SK-N-SH (cell line): ENCODE measurements at regions not wholly inside any gene's neighbourhood (a gene's known extent, or its start where the extent isn't known, plus 50 kb on each side); places are given as distances from the start of the nearest gene placed in this dataset.

ENCODE experiments used
- CHD2 ChIP-seq: fragments of 150-350 bp; IDR thresholded peaks from 2 replicates; pipeline ENCODE4 v1.6.1; 2018; ENCODE audit warnings: low read length; ENCODE audit not compliant: partially characterized antibody
- CTCF ChIP-seq: fragments of 200-600 bp; sonication (generic); IDR thresholded peaks from 2 replicates; pipeline ENCODE4 v1.6.1; 2017; ENCODE audit warnings: antibody characterized with exemption, mild to moderate bottlenecking, moderate library complexity
- EP300 ChIP-seq, 2 experiments: IDR thresholded peaks; 2 replicates each; pipeline versions ENCODE4 v1.4.0 to v1.6.1; 2012; ENCODE audit warnings: borderline replicate concordance in 1 of 2, low read depth in 1 of 2, low read length in 1 of 2
- FOXM1 ChIP-seq: IDR thresholded peaks from 2 replicates; pipeline ENCODE4 v1.4.0; 2012; ENCODE audit warnings: low read depth, mild to moderate bottlenecking
- GATA2 ChIP-seq: sonication (generic); formaldehyde crosslinking; IDR thresholded peaks from 2 replicates; pipeline ENCODE4 v1.5.0; 2020; ENCODE audit warnings: mild to moderate bottlenecking, missing genetic modification reagents
- MAX ChIP-seq: IDR thresholded peaks from 2 replicates; pipeline ENCODE4 v1.4.0; 2012; ENCODE audit warnings: low read depth
- POLR2AphosphoS5 ChIP-seq: IDR thresholded peaks from 2 replicates; pipeline ENCODE4 v1.6.1; 2012; ENCODE audit warnings: low read depth, low read length
- SIN3A ChIP-seq: IDR thresholded peaks from 2 replicates; pipeline ENCODE4 v1.6.1; 2012; ENCODE audit warnings: low read depth, mild to moderate bottlenecking, low read length, moderate library complexity, borderline replicate concordance
- TAF1 ChIP-seq: IDR thresholded peaks from 2 replicates; pipeline ENCODE4 v1.6.1; 2012; ENCODE audit warnings: low read depth, mild to moderate bottlenecking, low read length, moderate library complexity, borderline replicate concordance
- TEAD4 ChIP-seq: IDR thresholded peaks from 2 replicates; pipeline ENCODE4 v1.4.0; 2012; ENCODE audit warnings: mild to moderate bottlenecking, borderline replicate concordance; ENCODE audit not compliant: insufficient read depth
- YY1 ChIP-seq: IDR thresholded peaks from 2 replicates; pipeline ENCODE4 v1.4.0; 2012; ENCODE audit warnings: low read depth, mild to moderate bottlenecking

GRCh38 chr20:12573442-12573841 lies 435.3 kb upstream of the SPTLC3 start:
- TF ChIP-seq CHD2 (no peak), TAF1 (no peak), YY1 (no peak), CTCF (no peak), GATA2 (CRISPR knock-in tag) (no peak), POLR2AphosphoS5 (no peak), FOXM1 (no peak), EP300 (IDR thresholded peaks at IDR 0.05; ENCODE audit: borderline replicate concordance in 1 of 2, low read depth in 1 of 2, low read length in 1 of 2) (no peak), MAX (no peak), TEAD4 (no peak), SIN3A (no peak)
